ENCODE measurements at regions not wholly inside any gene's neighbourhood (a gene's known extent, or its start where the extent isn't known, plus 50 kb on each side); places are given as distances from the start of the nearest gene placed in this dataset.
"Not testable (repeated sequence)": the region's sequence is repeated elsewhere in the genome, so short reads cannot be mapped to it uniquely, and the experiment has no call there.

DNA sequence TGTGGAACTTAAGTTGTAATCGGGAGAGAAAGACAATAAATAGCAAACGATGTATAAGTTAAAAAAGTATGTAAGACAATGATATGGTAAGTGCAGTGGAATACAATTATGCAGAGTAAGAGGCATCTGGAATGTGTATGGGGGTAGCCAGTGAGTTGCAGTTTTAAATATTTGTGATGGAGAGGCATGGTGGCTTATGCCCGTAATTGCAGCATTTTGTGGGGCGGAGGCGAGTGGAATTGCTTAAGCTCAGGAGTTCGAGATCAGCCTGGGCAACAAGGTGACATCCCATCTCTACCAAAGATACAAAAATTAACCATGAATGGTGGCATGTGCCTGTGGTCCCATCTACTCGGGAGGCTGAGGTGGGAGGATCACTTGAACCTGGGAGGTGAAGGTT, 52.5 kb upstream of the WDFY3 start:
- no peak for DNase-seq

GRCh38 chr4:85019411-85019810, 52.9 kb upstream of the WDFY3 start:
- no peak for DNase-seq

DNA sequence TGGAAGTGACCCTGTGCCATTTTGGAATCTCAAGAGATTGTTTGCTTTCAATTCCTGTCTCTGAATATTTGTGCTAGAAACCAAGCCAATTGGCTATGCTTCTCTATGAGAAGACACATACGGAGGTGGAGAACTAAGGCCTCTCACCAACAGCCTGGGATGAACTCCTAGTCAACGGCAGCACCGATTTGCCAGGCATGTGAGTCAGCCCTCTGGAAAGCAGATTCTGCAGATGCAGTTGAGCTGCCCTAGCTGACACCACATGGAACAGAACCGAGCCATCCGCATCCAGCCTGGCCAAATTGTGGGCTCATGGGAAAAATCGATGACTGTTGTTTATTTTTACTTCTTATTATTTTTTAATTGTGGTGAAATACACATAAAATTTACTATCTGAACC, 58.2 kb upstream of the WDFY3 start:
- DNase-seq, result no peak

GRCh38 chr4:85028910-85029309, 62.4 kb upstream of the WDFY3 start:
- DNase-seq, result no peak

DNA sequence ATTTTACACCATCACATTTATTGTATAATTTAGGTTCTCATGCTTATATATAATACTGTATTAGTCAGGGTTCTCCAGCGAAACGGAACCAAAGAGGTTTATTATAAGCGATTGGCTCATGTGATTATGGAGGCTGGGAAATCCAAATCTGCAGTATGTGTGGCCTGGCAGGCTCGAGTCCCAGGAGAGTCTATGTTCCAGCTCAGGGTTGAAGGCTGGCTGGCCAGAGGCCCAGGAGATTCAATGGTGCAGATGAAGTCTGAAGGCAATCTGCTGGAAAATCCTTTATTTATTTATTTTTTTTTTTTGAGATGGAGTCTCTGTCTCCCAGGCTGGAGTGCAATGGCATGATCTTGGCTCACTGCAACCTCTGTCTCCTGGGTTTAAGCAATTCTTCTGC, 63.0 kb upstream of the WDFY3 start:
- DNase-seq, result no peak

DNA sequence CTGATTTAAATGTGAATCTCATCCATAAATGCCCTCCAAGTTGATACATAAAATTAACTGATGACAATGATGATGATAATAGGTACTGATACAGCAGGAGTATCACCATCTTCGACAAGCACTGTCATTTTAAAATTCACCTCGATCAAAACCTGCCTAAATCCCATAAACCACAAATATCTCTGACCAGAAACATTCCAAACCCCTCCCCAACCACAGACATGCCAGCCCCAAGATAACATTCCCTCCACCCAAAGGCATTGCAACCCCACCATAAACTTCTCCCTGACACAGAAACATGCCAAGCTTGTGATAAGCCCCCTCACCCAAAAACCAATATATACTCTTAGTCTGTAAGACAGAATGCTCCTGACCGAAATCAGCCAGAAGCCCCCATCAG, 63.7 kb upstream of the WDFY3 start:
- no peak for DNase-seq

- not testable (repeated sequence) for DNase-seq
These were observed 67.3 kb upstream of the WDFY3 start for GRCh38 chr4:85033838-85034237.

DNA sequence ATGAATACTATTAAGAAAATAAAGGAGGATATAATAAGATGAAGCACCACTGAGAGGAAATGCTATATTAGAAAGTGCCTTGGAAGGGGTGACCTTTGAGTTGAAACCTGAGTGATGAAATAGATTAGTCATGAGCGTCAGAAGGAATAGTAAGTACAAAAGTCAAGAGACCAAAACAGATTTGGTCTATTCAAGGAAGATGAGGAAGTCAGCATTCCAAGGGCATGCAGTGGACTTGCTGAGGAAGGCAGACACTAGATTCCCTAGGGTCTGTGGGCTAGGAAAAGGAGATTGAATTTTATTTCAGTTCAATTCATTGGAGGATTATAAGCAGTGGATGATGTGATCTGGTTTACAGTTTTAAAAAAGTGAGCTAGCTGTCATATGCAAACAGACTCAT, 73.0 kb upstream of the WDFY3 start:
- no peak for DNase-seq

DNA sequence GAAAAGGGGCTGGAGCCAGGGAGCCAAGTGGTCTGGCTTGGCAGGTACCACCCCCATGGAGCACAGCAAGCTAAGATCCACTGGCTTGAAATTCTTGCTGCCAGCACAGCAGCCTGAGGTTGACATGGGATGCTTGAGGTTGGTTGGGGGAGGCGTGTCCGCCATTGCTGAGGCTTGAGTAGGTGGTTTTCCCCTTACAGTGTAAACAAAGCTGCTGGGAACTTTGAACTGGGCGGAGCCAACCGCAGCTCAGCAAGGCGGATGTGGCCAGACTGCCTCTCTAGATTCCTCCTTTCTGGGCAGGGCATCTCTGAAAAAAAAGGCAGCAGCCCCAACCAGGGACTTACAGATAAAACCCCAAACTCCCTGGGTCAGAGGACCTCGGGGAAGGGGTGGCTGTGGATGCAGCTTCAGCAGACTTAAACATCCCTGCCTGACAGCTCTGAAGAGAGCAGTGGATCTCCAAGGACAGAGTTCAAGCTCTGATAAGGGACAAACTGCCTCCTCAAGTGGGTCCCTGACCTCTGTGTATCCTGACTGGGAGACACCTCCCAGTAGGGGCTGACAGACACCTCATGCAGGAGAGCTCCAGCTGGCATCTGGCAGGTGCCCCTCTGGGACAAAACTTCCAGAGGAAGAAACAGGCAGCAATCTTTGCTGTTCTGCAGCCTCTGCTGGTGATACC, 77.5 kb upstream of the WDFY3 start:
- not testable (repeated sequence) for DNase-seq

DNA sequence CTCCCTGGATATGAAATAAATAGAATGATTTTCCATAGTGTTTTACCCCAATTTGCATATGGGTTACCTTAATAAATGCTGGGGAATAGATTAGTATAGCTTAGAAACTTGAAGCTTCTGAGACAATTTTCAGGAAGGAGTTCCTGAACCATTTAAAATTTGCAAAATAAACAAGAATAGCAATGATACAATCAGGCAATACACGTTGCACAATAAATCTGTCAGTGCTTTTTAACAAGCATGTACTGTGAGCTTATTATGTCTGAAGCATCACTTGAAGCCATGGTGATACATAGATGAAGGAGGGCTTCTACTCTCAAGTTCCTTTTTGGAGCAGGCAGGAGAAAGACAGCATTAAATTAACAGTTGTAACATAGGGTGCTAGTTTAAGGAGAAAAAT, 84.2 kb upstream of the WDFY3 start:
- DNase-seq, result no peak

DNA sequence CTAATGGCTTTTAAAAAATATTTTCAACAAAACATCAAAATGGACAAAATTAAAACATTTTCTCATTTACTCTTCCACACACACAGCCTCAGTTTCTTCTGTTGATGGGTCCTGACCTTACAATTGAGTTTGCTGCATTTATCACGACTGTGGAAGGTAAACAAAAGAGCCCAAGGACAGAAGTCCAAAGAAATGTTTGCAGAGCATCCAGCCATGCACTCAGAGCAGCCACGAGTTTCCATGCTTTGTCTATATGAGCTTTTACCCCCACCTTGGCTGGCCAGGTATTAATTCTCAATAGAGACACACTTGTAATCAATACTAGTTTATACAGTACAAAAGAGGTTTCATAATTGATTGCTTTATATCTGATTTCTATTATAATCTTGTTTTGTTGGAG, 85.0 kb upstream of the WDFY3 start:
- no peak for DNase-seq

GRCh38 chr4:85054925-85055324, 88.4 kb upstream of the WDFY3 start:
- not testable (repeated sequence) for DNase-seq

DNA sequence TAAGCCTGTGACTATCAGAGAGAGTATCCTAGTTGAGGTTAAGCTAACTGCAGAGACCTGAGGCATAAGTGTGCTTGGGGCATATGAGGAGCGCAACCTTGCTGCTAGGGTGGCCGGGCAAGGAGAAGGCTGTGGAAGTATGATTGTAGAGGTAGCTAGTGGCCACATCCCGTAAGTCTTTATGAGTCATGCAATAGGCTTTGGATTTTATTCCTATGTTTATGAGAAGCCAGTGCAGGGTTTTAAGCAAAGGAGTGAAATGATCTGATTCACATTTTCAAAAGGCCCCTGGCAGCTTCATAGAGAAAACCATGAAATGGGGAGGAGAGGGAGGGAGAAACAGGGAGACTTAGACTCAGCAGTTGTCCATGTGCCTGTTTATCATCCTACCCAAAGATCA, 92.1 kb upstream of the WDFY3 start:
- no peak for DNase-seq

- no peak for DNase-seq
These were observed 95.5 kb upstream of the WDFY3 start for GRCh38 chr4:85061974-85062373.

DNA sequence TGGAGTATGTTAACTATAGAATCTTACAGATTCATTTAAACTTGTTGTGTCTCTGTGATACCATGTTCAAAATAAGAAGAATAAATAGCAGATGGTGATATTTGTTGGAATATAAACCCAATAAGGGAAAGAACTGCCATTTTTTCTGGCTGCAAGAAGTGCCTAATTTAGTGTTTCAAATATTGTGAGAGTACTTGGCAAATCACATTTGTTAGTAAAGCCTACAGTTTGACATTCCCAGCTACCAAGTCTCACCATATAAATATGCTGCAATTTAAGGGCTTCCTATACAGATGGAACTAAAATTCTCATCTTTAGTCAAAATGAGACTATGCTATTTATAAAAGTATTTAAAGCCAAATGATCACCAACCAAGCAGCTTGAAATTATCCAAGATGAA, 96.0 kb upstream of the WDFY3 start:
- no peak for DNase-seq

DNA sequence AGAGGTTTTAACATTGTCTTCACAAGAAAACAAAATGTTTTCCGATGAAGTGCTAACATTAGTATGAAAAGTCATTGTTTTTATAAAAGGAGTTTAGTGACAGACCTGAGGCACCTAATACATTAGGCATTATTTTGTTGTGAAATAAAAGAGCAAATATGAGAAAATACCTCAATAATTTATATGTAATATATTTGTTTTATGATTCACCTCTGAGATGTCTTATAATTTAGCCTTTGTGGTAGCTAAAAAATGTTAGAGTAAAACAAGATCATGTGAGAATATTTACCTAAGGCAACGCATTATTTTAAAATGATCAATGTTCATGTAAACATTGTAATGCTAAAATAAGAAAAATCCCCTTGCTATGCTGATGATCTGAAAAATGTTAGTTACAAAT, 100.9 kb upstream of the WDFY3 start:
- DNase-seq, result no peak

DNA sequence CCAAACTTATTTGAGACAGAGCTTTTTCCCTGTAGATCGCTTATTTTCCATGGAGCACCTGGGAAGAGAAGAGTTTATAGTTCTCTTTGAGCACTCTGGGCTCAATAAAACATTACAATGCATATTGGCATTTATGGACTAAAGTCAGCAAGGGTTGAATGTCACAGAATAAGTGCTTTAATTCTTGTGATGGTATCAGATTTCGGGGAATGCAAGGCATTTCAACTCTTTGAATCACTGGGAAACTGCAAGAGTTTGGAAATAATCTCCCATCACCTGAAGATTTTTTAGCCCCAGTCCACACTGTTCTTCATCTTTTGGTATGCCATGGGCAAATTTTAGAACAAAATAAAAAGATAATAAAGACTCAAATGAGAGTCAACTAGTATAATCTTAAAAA, 111.5 kb upstream of the WDFY3 start:
- DNase-seq, result no peak

DNA sequence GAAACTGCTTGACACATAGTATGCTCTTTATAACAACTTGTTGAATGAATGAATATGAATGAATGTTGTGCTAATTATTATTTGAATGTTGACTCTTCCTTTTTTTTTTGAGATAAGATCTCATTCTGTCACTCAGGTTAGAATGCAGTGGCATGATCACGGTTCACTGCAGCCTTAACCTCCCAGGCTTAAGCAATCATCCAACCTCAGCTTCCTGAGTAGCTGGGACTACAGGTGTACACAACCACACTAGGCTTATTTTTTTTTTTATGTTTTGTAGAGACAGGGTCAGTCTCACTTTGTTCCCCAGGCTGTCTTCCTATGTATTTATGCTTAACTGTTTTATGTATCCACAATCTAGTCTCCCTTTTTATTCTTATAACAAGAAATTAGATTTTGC, 114.7 kb upstream of the WDFY3 start:
- no peak for DNase-seq

DNA sequence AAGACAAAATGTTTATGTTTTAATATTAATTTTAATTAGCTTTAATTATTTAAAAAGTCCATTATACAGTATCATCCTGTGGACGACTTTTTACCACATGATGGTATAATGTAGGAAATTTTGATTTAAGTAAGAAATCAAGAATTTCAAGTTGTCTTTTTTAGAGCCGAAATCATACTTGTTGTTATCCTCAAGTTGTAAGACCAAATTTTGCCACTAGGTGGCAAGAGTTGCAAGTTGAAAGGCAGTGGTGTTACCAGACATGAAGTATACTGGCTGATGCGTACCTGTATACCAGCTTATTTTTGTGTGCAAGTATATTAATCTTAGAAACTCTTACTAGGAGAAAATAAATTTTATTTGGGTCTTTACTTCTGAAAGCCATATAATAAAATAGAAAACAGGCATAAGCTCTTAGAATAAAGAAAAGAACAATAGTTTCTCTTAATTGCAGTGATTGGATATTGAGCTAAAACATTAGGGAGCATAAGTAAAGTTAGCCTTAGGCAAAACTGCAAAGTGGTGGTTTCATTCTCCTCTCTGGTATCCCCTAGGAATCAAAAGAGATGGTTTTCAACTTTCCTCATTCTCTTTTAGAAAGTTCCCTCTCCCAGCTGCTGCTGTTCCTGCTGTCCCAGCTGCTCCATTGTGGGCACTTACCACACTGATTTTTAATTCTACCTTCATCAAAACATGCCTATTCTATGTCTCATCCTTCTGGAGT, 118.0 kb upstream of the WDFY3 start:
- peak; percentile 73 for DNase-seq

DNA sequence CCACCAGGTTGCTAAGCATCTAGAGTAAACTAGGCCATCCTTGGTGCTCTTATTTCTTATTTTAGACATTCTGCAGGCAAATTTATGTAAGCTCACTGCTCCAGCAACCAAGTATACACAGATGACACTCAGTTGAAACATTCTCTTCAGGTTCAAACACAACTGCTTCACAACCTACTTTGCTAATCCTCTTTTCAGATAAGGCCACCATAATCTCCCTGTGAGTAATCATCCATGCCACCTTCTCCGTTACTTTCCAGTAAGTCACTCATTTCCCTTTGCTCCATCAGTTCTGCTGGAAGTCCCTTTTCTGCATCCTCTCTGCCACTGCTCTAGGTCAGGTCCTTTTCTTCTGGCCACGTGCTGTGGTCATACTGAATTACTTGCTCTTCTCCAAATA, 120.2 kb upstream of the WDFY3 start:
- DNase-seq, result no peak

GRCh38 chr4:85092536-85092935, 126.0 kb upstream of the WDFY3 start:
- no peak for DNase-seq

- DNase-seq, result no peak
These were observed 126.5 kb upstream of the WDFY3 start for GRCh38 chr4:85092943-85093342.

DNA sequence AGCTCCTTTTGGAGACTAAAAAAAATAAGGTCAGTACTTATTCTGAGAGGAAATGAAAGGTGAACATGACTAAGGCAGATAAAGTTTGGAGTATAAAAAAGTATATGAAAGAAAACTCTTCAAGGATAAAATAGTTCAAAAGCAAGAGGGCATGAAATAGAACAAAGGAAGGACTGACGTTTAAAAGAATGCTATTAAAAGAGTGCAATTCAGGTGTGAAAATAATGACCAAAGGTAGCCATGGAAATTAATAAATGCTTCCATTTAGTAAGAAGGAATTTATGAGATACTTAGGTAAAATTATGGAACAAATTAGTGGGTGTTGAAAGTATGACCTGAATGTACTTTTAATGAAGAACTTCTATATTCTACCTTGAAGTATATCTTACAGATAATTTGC, 128.2 kb upstream of the WDFY3 start:
- DNase-seq, result no peak

- DNase-seq, result no peak
These were observed 136.1 kb upstream of the WDFY3 start for GRCh38 chr4:85102606-85103005.

DNA sequence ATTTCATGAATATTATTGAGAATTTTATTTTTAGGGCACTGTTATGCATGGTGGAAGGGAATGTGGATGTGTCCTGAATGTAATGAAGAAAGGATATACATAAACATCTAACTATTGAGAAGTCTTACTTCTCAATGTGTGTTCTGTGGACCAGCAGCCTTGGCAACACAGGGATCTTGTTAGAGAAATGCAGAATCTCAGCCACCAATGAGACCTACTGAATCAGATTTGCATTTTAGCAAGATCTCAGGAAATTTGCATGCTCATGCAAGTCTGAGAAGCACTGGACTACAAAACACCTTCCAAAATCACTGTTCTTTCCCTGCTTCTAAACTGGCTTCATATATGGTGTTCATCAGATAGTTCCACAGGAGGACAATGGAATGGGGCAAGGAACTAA, 139.7 kb upstream of the WDFY3 start:
- DNase-seq, result no peak
